Neural progenitor cell (in vitro differentiated cells): ENCODE measurements at regions not wholly inside any gene's neighbourhood (a gene's known extent, or its start where the extent isn't known, plus 50 kb on each side); places are given as distances from the start of the nearest gene placed in this dataset.

Experiments used
- DNase-seq: peaks from one replicate; pipeline ENCODE4 v3.0.0-alpha.2; 2016; ENCODE audit warnings: low spot score
- H2AFZ ChIP-seq: fragments of 200-600 bp; sonication (generic); replicated peaks from 2 replicates; pipeline ENCODE4 v1.6.1; 2016; ENCODE audit warnings: antibody characterized with exemption
- H3F3A ChIP-seq: fragments of 200-600 bp; sonication (generic); 2 replicates; pipeline ENCODE4 v1.6.1; 2016; ENCODE audit warnings: antibody characterized with exemption, low read depth
- H3K27ac ChIP-seq: fragments of 200-600 bp; sonication (generic); 2 replicates; pipeline ENCODE4 v1.5.1; 2016; ENCODE audit warnings: mild to moderate bottlenecking
- H3K27me3 ChIP-seq: fragments of 200-600 bp; sonication (generic); 2 replicates; pipeline ENCODE4 v1.6.1; 2016; ENCODE audit warnings: mild to moderate bottlenecking, moderate library complexity
- H3K36me3 ChIP-seq: fragments of 200-600 bp; sonication (generic); 2 replicates; pipeline ENCODE4 v1.5.1; 2016
- H3K4me1 ChIP-seq: fragments of 200-600 bp; sonication (generic); 2 replicates; pipeline ENCODE4 v1.6.1; 2016; ENCODE audit warnings: mixed run types
- H3K4me2 ChIP-seq: fragments of 200-600 bp; sonication (generic); 2 replicates; pipeline ENCODE4 v1.6.1; 2016
- H3K4me3 ChIP-seq: fragments of 200-600 bp; sonication (generic); 2 replicates; pipeline ENCODE4 v1.5.1; 2016
- H3K79me2 ChIP-seq: fragments of 200-600 bp; sonication (generic); 2 replicates; pipeline ENCODE4 v1.6.1; 2016; ENCODE audit warnings: low read depth
- H3K9ac ChIP-seq: fragments of 200-600 bp; sonication (generic); 2 replicates; pipeline ENCODE4 v1.6.1; 2016
- H3K9me3 ChIP-seq: fragments of 200-600 bp; sonication (generic); 2 replicates; pipeline ENCODE4 v1.5.1; 2016; ENCODE audit warnings: low read depth
- H4K20me1 ChIP-seq: fragments of 200-600 bp; sonication (generic); 2 replicates; pipeline ENCODE4 v1.6.1; 2016; ENCODE audit warnings: low read depth
- H3K27ac Mint-ChIP-seq: 3 replicates; pipeline ENCODE4 v1.8.0; 2021; ENCODE audit warnings: mixed read lengths
- H3K27me3 Mint-ChIP-seq: 2 replicates; pipeline ENCODE4 v1.8.0; 2022; ENCODE audit warnings: low read depth, mild to moderate bottlenecking, inconsistent platforms, moderate library complexity, mixed read lengths; ENCODE audit not compliant: insufficient read depth
- H3K36me3 Mint-ChIP-seq: 3 replicates; pipeline ENCODE4 v1.8.0; 2021; ENCODE audit warnings: mixed read lengths
- H3K4me1 Mint-ChIP-seq: 3 replicates; pipeline ENCODE4 v1.8.0; 2021; ENCODE audit warnings: mixed read lengths
- H3K4me3 Mint-ChIP-seq: 3 replicates; pipeline ENCODE4 v1.8.0; 2021; ENCODE audit warnings: mild to moderate bottlenecking, moderate library complexity, mixed read lengths
- H3K9me3 Mint-ChIP-seq: 3 replicates; pipeline ENCODE4 v1.8.0; 2020; ENCODE audit warnings: mixed read lengths
- EZH2 ChIP-seq: fragments of 200-600 bp; sonication (generic); IDR thresholded peaks from 2 replicates; pipeline ENCODE4 v1.6.1; 2017; ENCODE audit warnings: antibody characterized with exemption, mild to moderate bottlenecking, moderate library complexity
- EZH2phosphoT487 ChIP-seq: fragments of 200-600 bp; sonication (generic); IDR thresholded peaks from 2 replicates; pipeline ENCODE4 v1.6.1; 2017; ENCODE audit warnings: antibody characterized with exemption
- TF ChIP-seq, protein P1 (sequence below): fragments of 200-600 bp; sonication (generic); IDR thresholded peaks from 2 replicates; pipeline ENCODE4 v1.5.1; 2017; ENCODE audit warnings: antibody characterized with exemption, mild to moderate bottlenecking

DNA sequence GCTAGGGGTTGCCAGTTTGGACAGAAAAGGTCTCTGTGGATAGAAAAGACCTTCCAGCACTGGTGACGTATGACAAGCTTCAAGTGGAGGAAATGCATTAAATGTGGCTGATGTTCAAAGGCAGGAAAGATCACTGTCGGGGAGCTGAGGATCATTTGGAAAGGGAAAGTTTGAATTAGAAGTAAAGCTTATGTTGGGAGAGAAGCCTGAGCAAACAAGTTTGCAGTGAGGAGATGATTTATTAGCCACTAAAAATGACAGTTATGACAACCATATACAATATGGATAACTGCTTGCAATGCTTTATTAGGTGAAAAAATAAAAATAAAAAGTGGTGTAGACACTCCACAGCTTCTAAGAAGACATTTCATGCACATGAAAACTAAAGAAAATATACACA lies 135.3 kb upstream of the HS3ST1 start:
- Histone ChIP-seq H3F3A (no peaks in the 10 kb centered on the region), H3K79me2 (no peaks in the 10 kb centered on the region), H2AFZ (no peak overlapping the region), H3K27me3 (no peaks in the 10 kb centered on the region), H3K9me3 (no peaks in the 10 kb centered on the region), H4K20me1 (no peaks in the 10 kb centered on the region), H3K9ac (no peak overlapping the region), H3K4me1 (no peaks in the 10 kb centered on the region), H3K4me2 (no peak overlapping the region), H3K4me3 (no peak overlapping the region), H3K36me3 (no peaks in the 10 kb centered on the region), H3K27ac (no peak overlapping the region)
- TF ChIP-seq, protein P1, sequence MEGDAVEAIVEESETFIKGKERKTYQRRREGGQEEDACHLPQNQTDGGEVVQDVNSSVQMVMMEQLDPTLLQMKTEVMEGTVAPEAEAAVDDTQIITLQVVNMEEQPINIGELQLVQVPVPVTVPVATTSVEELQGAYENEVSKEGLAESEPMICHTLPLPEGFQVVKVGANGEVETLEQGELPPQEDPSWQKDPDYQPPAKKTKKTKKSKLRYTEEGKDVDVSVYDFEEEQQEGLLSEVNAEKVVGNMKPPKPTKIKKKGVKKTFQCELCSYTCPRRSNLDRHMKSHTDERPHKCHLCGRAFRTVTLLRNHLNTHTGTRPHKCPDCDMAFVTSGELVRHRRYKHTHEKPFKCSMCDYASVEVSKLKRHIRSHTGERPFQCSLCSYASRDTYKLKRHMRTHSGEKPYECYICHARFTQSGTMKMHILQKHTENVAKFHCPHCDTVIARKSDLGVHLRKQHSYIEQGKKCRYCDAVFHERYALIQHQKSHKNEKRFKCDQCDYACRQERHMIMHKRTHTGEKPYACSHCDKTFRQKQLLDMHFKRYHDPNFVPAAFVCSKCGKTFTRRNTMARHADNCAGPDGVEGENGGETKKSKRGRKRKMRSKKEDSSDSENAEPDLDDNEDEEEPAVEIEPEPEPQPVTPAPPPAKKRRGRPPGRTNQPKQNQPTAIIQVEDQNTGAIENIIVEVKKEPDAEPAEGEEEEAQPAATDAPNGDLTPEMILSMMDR: no peak
- TF ChIP-seq EZH2 (no peak), EZH2phosphoT487 (no peak)
- Mint-ChIP-seq H3K4me3 (no peak overlapping the region), H3K27me3 (no peaks in the 10 kb centered on the region), H3K4me1 (no peaks in the 10 kb centered on the region), H3K27ac (no peak overlapping the region), H3K36me3 (no peaks in the 10 kb centered on the region), H3K9me3 (peaks cover 8% of the 10 kb centered on the region)
- DNase-seq: no peak

- H3K27me3 ChIP-seq: no peaks in the 10 kb centered on the region
- DNase-seq: no peak
- Mint-ChIP-seq H3K36me3 (no peaks in the 10 kb centered on the region), H3K27me3 (no peaks in the 10 kb centered on the region), H3K27ac (no peak overlapping the region), H3K4me3 (no peak overlapping the region), H3K4me1 (no peaks in the 10 kb centered on the region), H3K9me3 (peaks cover 3% of the 10 kb centered on the region)
- H3K9me3 ChIP-seq: no peaks in the 10 kb centered on the region
- no peaks in the 10 kb centered on the region for H4K20me1 ChIP-seq
- H3K4me2 ChIP-seq: no peak overlapping the region
- no peak overlapping the region for H3K9ac ChIP-seq
- no peaks in the 10 kb centered on the region for H3K4me1 ChIP-seq
- no peaks in the 10 kb centered on the region for H3K36me3 ChIP-seq
- no peak overlapping the region for H2AFZ ChIP-seq
- H3K4me3 ChIP-seq: no peak overlapping the region
- TF ChIP-seq EZH2 (no peak), EZH2phosphoT487 (no peak)
- TF ChIP-seq, protein P1: no peak
- no peaks in the 10 kb centered on the region for H3F3A ChIP-seq
- H3K27ac ChIP-seq: no peak overlapping the region
- no peaks in the 10 kb centered on the region for H3K79me2 ChIP-seq
Measured at GRCh38 chr4:11549525-11549924, 120.8 kb upstream of the HS3ST1 start.

GRCh38 chr4:11548597-11549082 lies 119.9 kb upstream of the HS3ST1 start:
- peaks cover 3% of the 10 kb centered on the region for H3K9me3 Mint-ChIP-seq

More at GRCh38 chr4:11548597-11549082, 119.9 kb upstream of the HS3ST1 start:
- H3K36me3 Mint-ChIP-seq: no peaks in the 10 kb centered on the region
- H3K4me3 ChIP-seq: no peak overlapping the region
- no peaks in the 10 kb centered on the region for H3K4me1 ChIP-seq
- H3K9me3 ChIP-seq: no peaks in the 10 kb centered on the region
- H3K4me2 ChIP-seq: no peak overlapping the region
- TF ChIP-seq EZH2phosphoT487 (no peak), EZH2 (no peak)
- TF ChIP-seq, protein P1: no peak
- no peaks in the 10 kb centered on the region for H3F3A ChIP-seq
- no peak overlapping the region for H3K27ac Mint-ChIP-seq
- H3K27ac ChIP-seq: no peak overlapping the region
- H3K4me3 Mint-ChIP-seq: no peak overlapping the region
- H3K79me2 ChIP-seq: no peaks in the 10 kb centered on the region
- H3K9ac ChIP-seq: no peak overlapping the region
- H3K27me3 ChIP-seq: no peaks in the 10 kb centered on the region
- H4K20me1 ChIP-seq: no peaks in the 10 kb centered on the region
- H3K27me3 Mint-ChIP-seq: no peaks in the 10 kb centered on the region
- H2AFZ ChIP-seq: no peak overlapping the region
- no peaks in the 10 kb centered on the region for H3K36me3 ChIP-seq
- no peak for DNase-seq
- no peaks in the 10 kb centered on the region for H3K4me1 Mint-ChIP-seq
